Stimulated activated CD4-positive, alpha-beta T cell treated with anti-CD3 and anti-CD28 coated beads, Interleukin-12 subunit alpha, Interleukin-12 subunit beta, amount 100 ng/mL, for 24 hours (primary cell): ENCODE measurements at regions not wholly inside any gene's neighbourhood (a gene's known extent, or its start where the extent isn't known, plus 50 kb on each side); places are given as distances from the start of the nearest gene placed in this dataset.
"Not testable (repeated sequence)": the region's sequence is repeated elsewhere in the genome, so short reads cannot be mapped to it uniquely, and the experiment has no call there.

ENCODE experiments used
- DNase-seq, 2 experiments: peaks; one replicate each; pipeline ENCODE4 v3.0.0-alpha.2; 2020; ENCODE audit warnings: low read depth in 2 of 2

DNA sequence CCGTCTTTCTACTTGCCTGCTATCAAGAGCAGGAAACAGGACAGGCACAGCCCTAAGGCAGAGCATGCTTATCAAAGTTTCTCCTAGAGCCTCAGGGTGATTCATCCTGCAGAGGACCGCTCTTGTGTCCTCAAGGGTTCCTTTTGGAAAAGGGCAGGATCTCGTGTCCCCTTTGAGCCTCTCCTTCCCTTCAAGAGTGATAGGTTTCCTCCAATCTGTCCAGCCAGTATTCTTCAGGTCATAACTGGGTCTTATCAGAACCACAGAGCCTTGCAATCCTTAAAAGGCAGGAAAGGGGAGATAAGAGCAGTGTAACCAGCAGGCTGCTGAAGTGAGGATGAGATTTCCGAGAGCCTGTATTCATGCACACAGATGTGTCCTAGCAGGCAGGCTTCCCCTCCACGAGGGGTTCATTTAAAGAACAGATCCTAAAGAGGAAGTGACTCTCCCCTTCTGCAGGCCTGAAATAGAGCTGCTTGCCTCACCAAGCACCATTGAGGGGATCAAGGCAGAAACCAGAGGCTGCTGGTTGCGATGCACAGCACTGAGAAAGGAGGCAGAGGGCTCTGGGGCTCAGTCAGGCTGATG lies 90.5 kb upstream of the SVIL start:
- no peak for DNase-seq

DNA sequence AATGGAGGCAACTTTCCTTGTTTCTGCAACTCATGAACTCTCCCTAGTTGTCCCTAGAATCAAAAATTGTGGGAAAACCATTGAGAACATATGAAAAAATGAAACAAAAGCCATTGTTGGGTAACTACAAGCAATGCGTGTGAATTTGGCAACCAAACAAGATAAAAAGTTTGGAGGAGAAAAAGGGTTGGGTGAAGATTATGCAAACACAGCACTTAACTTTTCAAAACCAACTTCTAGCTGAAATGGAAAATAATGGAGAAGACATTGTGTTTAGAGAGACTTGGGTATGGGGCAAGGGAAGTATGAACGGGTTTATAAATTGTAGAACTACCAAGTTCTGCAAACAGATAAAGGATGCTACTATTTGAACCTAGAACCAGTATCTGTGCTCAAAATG lies 89.0 kb upstream of the SVIL start:
- DNase-seq = no peak

- DNase-seq = no peak
These were observed 88.0 kb upstream of the SVIL start for GRCh38 chr10:29722777-29723176.

DNA sequence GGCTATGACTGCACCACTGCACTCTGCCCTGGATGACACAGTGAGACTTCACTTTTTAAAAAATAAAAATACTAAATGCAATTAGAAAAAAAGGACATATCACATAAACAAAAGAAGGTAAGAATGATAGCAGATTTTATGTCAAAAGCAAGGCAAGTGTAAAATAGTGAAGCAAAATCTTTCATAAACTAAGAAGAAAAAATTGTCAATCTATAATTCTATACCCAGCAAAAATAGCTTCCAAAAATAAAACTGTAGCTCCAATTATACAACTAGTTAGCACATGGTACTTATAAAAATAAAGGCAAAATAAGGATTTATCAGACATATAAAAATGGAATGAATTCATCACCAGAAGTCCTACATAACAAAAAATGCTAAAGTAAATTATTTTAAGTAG lies 85.4 kb upstream of the SVIL start:
- no peak for DNase-seq

DNA sequence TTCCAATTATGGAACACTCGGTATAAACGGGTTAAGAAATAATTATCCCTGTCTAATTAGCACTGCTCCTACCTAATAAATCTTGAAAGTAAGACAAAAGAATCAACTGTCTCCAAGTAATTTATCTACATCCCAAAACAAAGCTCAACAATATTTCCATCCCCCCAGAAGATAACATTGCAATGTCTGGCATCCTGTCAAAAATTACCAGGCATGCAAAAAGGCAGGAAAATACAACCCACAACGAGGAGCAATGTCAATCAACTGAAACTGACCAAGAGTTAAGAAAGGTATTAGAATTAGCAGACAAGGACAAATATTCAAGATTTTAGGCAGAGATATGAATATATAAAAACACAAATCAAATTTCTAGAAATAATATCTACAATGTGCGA lies 84.5 kb upstream of the SVIL start:
- no peak for DNase-seq

DNA sequence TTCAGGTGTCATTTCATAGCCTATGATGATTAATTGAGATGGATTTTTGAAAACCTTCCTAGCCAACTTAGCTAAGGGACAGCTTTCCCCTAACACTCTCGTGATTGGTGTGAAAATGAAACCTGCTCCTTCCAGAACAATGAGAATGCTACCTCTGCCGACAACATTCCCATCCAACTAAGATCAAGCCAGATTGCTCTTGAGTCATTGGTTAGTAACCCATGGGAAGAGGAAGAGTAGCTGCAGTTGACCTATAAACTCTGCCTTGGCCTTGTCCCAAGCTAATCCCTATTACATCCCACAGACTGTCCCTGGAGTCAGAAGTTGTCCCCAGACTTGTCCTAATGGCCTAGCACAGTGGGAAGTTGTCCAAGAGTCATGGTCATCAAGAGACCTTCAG lies 80.5 kb upstream of the SVIL start:
- DNase-seq = no peak

DNA sequence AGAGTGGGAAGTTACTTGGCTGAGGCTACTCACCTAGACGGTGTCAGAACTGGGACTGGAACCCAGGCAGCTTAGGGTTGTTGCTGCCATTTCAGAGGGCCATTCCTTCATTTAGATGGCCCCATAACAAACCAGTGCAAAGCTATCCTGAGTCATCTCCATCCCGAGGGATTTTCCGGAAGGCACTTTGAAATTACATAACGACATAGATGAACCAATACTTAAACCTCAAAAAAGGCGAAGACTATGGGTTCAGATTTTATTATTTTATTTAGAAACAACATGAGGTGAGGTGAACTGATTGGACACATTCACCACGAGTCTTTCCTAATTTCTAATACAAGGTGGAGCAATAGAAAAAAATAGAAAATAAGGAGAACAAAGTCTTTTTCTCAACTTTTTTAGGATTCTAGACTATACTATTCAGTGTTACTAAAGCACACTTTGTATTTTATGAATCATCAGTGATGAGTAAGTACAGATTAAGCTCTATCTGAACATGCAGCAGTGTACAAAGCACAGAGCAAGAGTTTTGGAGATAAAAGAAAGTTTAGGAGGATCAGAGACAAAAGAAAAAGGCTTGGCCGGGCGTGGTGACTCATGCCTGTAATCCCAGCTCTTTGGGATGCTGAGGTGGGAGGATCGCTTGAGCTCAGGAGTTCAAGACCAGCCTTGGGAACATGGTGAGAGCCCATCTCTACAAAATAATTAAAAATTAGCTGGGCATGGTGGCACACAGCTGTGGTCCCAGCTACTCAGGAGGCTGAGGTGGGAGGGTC lies 79.5 kb upstream of the SVIL start:
- no peak for DNase-seq

DNA sequence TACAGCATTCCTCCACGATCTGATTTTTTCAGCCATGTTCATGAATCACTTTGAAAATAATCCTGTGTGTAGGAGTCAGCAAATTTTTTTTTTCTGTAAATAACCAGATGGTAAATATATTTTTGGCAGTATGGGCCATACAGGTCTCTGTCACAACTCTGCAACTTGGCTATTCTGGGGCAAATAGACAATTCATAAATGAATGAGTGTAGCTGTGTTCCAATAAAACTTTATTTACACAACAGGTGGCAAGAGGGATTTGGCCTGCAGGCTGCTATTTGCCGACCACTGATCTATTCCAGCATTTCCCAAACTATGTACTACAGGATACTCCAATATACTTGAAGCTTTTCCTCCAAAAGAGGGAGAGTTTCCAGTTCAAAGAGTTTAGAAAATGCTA lies 78.7 kb upstream of the SVIL start:
- DNase-seq = no peak

DNA sequence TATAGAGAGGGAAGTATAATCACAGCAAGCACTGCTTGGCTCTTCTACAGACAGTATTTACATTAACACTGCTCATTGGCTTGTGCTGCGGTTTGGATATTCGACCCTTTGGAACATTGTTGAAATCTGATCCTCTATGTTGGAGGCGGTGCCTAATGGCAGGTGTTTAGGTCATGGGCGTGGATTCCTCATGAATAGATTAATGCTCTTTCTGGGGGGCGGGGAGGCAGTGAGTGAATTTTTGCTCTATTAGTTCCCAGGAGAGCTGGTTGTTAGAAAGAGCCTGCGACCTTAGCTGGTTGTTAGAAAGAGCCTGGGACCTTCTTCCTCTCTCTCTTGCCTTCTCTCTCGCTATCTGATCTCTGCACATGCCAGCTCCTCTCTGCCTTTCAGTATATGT lies 77.3 kb upstream of the SVIL start:
- DNase-seq = no peak

DNA sequence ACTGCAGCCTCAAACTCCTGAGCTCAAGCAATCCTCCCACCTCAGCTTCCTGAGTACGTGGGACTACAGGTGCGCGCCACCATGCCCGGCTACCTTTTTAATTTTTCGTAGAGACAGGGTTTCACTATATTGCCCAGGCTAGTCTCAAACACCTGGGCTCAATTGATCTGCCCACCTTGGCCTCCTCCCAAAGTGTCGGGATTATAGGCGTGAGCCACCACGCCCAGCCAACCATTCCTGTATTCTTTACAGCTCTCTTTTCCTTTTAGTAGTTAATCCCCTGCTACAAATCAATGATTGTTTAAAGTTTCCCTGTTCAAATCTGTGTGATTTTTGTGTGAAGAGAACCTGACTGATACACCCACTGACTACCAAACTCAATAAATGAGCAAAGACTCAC lies 75.4 kb upstream of the SVIL start:
- DNase-seq = no peak

DNA sequence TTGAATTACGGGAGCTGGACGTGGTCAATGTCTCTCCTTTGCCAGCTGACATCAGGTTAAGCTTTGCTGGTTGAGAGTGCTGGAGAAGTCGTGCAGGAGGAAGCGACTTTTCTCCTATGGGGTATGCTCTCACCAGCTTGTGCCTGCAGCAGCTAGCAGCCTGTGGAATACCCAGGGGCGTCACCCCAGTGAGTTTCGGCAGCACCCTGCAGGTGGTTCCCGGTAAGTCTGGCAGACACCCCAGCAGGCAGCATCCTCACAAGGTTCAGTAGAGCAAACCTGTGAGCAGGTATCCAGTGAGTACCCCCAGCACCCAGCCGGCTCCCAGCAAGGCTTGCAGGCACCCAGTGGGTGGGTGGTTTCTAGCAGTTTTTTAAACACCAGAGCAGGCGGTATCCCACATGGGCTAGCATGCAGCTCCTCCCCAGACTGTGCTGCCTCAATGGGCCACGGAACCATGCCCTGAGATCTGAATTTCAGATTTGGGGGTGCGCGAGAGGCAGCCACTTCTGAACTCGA lies 74.8 kb upstream of the SVIL start:
- DNase-seq = no peak

GRCh38 chr10:29703271-29703670 lies 68.5 kb upstream of the SVIL start:
- no peak for DNase-seq

- DNase-seq = no peak
These were observed 67.7 kb upstream of the SVIL start for GRCh38 chr10:29702273-29703164.

DNA sequence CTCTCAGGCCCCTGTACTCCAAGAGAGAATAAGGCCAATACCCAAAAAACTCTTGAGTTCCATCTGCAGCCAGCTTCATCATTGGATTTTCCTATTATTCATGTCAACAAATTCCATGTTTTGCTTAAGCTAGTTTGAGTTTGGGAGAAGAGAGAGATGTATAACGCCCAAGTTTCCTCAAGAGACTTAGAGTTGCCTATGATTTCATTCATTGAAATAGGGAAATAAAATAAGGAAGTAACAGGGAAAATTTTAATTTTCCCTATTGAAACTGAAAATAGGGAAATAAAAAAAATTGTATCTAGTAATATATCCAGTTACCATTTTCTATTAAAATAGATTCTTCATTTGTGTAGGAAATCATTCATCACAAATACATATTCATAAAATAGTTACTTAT lies 66.5 kb upstream of the SVIL start:
- no peak for DNase-seq

DNA sequence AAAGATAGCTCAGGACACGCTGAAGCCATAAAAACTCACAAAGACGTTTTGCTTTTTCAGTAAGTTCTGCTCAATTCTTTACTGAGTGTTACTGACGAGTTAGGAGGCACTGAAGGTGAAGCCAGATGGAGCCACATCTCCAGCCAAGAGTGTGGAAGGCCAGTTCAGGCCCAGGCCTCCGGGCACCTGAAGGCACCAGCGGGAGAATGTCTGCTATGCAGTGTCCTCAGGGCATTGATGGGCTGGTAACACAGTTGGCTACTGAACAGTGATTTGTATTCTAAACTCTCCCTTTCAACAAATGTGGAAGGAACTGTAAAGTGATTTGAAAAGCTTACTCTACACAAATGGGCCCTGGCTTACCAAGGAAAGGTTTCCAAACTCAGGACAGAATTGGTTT lies 64.8 kb upstream of the SVIL start:
- DNase-seq = no peak

- DNase-seq = no peak
These were observed 64.2 kb upstream of the SVIL start for GRCh38 chr10:29698773-29699490.

DNA sequence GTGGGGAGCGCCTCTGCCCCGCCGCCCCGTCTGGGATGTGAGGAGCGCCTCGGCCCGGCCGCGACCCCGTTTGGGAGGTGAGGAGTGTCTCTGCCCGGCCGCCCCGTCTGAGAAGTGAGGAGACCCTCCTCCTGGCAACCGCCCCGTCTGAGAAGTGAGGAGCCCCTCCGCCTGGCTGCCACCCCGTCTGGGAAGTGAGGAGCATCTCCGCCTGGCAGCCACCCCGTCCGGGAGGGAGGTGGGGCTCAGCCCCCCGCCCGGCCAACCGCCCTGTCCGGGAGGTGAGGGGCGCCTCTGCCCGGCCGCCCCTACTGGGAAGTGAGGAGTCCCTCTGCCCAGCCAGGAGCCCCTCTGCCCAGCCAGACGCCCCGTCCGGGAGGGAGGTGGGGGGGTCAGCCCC lies 61.8 kb upstream of the SVIL start:
- not testable (repeated sequence) for DNase-seq

DNA sequence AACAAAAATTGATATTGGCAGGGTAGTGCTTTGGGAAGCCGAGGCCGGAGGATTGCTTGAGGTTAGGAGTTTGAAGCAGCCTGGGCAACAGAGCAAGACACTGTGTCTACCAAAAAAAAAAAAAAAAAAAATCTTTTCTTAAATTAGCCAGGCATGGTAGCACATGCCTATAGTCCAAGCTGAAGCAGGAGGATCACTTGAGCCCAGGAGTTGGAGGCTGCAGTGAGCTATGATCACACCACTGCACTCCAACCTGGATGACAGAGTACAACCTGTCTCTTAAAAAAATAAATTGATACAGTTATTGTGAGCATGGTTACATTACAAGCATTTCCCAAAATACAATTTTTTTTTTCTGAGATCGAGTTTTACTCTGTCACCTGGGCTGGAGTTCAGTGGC lies 59.4 kb upstream of the SVIL start:
- no peak for DNase-seq

DNA sequence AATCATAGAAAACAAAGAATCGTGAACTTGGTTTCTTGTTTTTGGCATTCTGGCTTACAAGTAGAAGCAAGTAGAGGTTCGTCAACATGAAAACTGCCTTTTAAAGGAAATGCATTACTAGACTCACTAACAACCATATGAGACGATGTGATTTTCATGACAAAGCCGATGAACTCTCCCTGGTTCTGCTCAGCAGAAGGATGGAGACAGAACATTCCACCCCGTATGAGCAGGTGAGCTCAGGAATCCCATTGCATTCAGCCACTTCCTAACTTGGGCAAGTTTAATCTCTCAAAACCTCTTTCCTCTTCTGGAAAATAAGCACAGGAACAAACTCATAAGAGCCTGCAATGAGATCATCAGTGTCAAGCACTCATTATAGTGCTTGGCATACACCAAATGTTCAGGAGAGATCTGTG lies 57.4 kb upstream of the SVIL start:
- DNase-seq = no peak

- DNase-seq = no peak
These were observed 56.8 kb upstream of the SVIL start for GRCh38 chr10:29691564-29692072.

DNA sequence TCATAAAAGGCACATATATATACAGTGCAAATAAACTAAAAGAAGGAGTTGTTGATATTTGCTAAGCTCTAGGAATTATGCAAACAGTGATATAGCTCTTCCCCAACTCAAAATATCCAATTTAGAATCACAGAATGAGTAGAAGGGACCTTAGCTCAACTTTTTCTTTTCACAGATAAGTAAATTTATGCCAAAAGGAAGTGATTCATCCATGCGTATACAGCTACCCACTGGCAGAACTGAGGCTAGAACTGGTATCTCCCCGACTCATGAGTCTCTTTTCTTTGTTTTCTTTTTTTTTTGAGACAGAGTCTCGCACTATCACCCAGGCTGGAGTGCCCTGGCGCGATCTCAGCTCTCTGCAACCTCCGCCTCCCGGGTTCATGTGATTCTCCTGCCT lies 54.2 kb upstream of the SVIL start:
- no peak for DNase-seq

GRCh38 chr10:29688230-29688661 lies 53.5 kb upstream of the SVIL start:
- no peak for DNase-seq
